D721Med (cell line): ENCODE measurements at regions not wholly inside any gene's neighbourhood (a gene's known extent, or its start where the extent isn't known, plus 50 kb on each side); places are given as distances from the start of the nearest gene placed in this dataset.
A peak's percentile ranks its signal among the peaks of the same experiment; 100 is the strongest.

Source experiments
- DNase-seq: peaks from one replicate; pipeline ENCODE4 v3.0.0; 2011; ENCODE audit warnings: low spot score; ENCODE audit not compliant: insufficient read length
- FAIRE-seq: peaks from 2 replicates; lab custom pipeline; 2011; peaks lifted over from hg19 to GRCh38; lab: Jason Lieb, UNC
- TF ChIP-seq, protein P1 (sequence below): IDR thresholded peaks from 2 replicates; pipeline ENCODE4 v1.5.1; 2012; ENCODE audit warnings: mild to moderate bottlenecking, control low read depth; ENCODE audit not compliant: insufficient read depth; ENCODE audit errors: missing control alignments

DNA sequence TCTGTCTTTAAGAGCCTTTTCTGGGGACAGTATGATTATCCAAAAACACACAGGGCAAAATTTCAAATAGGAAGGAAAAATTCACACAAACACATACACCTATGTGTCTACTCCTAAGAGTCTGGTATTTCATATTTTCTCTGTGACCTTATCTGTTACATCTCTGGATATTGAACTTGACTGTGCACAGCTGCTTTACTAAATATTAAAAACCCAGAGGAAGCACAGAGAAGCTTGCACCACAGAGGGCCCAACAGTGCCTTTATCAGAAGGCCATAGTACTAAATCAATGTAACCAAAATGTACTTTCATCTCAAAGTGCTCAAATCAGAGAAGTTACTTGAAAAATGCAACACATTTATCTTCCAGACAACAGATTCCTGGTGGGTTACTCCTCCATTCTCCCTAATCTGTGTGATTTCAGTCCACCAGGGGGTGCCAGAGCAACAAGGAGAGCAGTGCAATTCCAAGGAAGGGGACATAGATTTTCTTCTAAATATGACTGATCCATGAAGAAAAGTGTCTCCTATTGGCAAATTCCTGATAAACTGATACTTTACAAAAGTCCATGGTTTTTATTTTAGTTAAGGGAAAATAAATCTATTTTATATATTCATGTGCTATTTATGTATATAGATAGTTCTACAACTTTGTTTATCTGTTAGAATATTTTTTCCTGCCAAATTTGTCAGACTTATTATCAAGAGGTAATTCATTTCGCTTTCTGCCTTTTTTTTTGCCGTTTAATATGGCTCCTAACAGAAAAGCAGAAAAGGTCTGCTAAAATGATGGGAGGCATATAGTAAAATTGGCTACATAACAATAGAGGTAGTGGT is 617.6 kb downstream of the LRFN5 start:
- peak; percentile 85 for FAIRE-seq
- TF ChIP-seq, protein P1, sequence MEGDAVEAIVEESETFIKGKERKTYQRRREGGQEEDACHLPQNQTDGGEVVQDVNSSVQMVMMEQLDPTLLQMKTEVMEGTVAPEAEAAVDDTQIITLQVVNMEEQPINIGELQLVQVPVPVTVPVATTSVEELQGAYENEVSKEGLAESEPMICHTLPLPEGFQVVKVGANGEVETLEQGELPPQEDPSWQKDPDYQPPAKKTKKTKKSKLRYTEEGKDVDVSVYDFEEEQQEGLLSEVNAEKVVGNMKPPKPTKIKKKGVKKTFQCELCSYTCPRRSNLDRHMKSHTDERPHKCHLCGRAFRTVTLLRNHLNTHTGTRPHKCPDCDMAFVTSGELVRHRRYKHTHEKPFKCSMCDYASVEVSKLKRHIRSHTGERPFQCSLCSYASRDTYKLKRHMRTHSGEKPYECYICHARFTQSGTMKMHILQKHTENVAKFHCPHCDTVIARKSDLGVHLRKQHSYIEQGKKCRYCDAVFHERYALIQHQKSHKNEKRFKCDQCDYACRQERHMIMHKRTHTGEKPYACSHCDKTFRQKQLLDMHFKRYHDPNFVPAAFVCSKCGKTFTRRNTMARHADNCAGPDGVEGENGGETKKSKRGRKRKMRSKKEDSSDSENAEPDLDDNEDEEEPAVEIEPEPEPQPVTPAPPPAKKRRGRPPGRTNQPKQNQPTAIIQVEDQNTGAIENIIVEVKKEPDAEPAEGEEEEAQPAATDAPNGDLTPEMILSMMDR = peak; percentile 86
- no peak for DNase-seq

DNA sequence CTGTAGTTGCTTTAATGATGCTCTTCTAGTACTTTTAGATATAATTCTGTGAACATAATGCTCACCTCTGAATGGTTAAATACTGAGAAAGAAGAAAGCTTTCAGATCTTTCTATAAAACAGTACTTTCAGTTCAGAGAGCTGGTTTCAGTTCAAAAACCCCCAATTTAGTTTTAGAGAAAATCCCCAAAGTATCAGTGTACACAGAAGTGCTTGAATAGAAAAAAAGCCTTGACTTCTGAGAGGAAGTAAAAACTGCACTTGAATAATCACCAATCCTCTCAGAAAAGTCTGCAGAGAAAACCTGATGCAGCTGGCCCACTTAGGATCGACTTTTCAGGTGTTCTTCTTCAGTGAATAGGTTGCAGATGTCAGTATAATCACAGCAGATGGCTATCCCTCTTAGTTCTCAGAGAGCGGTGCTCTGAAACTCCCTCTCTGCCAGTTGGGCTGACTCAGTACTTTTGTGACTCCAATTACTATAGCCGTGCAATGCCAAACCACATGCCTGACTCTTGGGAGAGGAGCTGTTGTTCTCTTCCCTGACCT is 616.3 kb downstream of the LRFN5 start:
- TF ChIP-seq, protein P1 = no peak
- DNase-seq (no peak), FAIRE-seq (no peak)

DNA sequence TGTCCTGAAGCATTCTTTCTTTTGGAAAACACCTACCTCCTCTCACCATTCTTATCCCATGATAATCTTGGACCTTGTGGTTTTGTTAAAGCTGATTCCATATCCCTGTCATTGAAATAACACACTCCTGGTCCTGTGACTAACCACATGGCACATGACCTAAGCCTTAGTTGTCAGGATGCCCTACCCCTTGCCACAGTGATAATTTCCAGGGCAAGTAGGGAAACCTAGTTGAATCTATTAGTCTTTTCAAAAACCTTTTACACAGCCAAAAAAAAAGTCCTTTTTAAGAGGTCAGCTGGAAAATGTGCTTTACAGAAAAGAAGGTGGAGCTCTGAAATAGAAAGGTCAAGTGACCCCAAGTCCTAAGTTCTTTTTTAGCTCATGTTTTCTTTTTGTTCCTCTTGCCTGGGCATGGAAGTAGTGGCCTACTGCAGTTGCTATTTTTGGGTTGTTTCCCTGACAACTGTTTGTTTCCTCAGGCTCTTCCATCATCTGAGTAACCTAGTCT is 608.4 kb downstream of the LRFN5 start:
- FAIRE-seq = no peak
- TF ChIP-seq, protein P1 = no peak

DNA sequence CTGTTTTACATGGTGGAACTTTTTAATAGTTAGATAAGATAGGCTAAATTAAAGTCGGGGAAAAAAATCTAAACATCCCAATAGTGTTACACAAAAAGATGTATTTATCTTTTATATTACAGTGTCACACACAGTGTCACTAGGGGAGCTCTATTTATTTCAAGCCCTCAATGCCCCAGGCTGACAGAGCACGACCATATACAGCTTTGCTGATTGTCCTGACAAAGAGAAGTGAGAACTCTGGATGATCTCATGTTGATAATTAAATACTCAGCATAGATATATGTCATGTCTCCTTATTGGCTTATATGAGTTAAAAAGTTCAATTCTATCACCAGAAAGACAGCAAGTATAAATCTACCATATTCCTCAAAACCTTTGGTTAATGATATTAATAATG is 594.3 kb downstream of the LRFN5 start:
- FAIRE-seq (no peak), DNase-seq (no peak)
- TF ChIP-seq, protein P1 = no peak

More for the DNA sequence above, 608.4 kb downstream of the LRFN5 start:
- DNase-seq = no peak

DNA sequence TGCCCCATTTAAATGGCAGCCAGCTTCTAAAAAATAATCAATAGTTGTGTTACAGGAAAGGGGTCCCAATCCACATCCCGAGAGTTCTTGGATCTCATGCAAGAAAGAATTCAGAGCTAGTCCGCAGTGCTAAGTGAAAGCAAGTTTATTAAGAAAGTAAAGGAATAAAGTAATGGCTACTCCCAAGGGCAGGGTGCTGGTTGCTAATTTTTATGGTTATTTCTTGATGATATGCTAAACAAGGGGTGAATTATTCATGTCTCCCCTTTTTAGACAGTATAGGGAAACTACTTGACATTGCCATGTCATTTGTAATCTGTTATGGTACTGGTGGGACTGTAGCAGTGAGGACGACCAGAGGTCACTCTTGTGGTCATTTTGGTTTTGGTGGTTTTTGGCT is 591.3 kb downstream of the LRFN5 start:
- TF ChIP-seq, protein P1 = no peak
- DNase-seq = no peak
- FAIRE-seq = no peak

DNA sequence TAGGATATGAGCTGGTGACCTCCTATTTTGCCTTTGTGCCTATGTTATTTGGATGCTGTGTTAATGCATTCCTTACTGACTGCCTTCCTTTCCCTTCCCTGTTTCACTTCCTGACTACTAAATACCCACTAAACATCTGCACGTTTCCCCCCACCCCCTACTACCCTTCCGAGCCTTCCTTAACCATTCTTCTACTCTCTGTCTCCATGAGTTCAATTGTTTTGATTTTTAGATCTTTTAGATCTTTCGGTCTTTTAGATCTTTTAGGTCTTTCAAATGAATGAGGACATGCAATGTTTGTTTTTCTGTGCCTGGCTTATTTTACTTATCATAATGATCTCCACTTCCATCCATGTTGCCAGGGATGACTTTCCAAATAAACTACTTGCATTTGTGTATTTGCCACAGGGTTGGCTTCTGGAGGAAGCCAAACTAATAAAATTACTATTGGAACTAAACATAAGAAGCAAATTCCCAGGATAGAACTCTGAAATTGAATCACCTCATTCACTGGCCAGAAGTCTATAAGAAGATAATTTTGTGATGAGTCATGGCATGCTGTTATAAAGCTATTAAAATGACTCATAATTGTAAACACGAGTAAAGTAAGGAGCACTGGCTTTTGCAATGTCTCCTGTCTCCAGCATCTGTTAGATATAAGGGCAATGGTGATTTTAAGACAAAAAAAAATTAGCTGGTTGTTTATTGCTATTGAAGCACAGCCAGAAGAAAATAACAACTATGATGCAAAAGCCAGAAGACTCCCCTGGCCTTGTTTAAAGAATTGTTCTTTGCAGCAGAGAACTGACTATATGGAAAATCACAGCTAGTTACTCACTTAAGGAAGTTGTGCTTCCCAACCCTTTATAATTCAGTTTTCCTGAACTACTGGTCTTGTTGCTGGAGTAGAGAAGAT is 586.3 kb downstream of the LRFN5 start:
- no peak for FAIRE-seq
- TF ChIP-seq, protein P1 = no peak
- DNase-seq = no peak
